ENCODE measurements at regions not wholly inside any gene's neighbourhood (a gene's known extent, or its start where the extent isn't known, plus 50 kb on each side); places are given as distances from the start of the nearest gene placed in this dataset.

DNA sequence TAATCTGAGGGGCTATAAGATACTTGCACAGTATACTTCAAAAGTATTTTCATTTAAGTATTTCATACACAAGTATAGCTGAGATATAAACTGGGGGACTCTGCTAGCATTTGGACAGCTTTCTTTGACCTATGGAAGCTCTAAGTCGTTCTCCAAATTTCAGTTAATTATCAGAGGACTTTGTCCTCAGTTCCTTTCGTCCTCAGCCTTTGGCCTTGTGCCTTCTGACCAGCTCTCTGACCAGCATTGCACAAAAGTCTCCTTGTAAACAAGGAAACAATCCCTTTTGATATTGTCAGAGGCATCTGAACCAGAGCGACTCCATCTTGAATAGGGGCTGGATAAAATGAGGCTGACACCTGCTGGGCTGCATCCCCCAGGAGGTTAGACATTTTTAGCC lies 464.0 kb upstream of the FAM241A start:
- DNase-seq, result no peak

DNA sequence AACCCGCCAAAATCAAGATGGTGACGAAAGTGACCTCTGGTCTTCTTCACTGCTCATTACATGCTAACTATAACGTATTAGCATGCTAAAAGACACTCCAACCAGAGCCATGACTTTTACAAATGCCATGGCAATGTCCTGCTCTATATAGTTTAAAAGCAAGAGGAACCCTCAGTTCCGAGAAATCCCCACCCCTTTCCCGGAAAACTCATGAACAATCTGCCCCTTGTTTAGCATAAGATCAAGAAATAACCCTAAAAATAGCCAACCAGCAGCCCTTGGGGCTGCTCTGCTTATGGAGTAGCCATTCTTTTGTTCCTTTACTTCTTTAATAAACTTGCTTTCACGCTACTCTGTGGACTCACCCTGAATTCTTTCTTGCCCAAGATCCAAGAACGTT lies 463.5 kb upstream of the FAM241A start:
- no peak for DNase-seq

DNA sequence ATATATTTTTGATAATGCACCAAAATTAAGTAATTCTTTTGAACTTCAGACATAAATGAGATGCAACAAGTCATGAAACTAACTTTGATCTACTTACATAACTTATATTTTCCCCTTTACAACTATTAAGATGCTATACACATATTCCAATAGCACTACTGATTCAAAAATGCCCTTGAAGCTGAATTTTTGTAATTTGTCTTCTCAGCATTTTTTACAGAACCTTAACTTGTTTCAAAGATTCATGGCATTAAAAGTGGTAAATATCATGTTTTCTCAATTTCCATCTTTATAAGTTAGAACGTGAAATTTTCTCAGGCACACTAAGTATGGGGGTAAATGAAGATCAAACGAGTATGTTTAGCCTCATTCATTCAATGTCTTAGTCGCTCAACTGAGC lies 460.0 kb upstream of the FAM241A start:
- no peak for DNase-seq

DNA sequence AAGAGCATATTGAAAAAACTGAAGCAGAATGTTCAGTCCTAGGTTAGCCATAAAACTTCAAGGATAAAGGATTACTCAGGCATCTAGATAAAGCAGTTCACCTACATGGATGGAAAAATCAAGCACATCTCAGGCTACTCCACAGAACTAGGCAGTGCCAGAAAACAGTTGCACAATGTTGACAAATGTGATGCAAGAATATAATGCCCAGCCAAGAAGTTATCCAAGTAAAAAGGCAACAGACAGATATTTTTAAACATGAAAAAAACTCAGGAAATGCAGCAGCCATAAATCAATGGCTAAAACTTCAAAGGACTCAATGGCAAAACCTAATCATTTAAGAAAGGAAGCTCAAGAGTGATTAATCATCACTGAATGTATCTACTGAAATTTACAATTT lies 456.0 kb upstream of the FAM241A start:
- no peak for DNase-seq

DNA sequence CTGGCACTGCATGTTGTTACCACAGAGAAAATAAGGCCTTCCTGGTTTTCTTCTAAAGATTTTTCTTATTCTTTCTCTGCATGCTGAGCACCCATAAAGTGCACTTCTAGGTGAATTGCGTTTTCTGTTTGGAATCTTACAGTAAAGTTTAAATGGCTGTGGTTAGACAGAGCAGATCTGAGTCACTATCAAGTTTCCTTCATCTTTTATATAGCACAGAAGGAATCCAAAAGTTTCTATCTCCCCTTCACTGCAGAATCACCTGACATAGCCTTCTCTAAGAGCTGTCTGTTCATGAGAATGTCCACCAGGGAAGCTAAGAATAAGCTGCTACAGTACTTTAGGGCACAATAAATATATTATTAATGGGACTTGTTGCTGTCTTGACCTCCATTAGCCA lies 455.5 kb upstream of the FAM241A start:
- DNase-seq, result no peak

DNA sequence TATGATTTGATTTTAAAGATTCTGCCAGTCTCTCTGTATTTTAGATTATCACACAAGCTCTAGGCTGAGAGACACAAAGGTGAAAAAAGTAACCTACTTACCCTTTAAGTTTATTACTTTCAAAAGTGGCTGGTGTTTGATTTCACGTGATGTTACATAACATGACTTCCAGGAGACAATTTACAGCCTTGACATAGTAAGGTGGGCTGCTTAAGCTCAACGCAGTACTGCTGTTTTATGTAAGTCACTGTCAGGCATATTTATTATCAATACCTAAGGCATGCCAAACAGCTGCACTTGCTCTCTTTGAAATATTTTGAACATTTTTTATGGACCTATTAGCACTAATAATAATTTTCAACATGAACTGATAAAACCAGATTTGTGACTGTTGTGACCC lies 451.5 kb upstream of the FAM241A start:
- DNase-seq, result no peak

DNA sequence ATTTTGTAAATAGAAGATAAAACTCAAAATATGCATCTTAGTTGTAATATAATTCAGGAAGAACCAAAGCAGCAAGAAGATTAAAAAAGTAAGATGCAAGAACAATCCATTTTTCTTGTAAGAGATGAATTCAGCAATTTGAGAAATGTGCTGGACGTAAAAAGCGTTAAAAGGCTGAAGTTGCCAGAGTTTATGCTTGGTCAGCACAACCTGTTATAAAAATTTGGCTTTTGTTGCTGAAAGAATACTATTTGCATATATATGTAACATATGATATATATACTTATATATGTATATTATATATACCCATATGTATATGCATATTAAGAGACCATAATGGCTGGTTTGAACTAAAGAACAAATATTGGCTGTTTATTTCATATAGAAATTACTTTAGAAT lies 449.6 kb upstream of the FAM241A start:
- DNase-seq, result no peak

DNA sequence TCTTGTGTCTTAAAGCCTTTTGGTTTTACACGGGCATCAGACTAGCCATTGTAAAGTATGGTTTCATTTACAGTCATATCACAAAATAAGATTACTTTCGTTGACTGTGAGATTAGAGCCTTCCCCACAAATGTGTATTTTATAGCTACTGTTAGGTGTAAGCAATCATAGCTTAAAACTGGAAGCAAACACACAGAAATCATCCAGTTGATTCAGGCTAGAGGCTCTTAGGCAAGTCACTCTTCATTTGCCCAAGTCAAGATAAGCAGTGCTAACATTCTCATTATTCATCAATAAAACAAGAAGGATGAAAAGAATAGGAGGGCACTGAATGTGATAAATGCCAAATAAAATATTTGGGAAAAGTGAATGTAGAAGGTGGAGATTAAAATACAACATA lies 448.7 kb upstream of the FAM241A start:
- DNase-seq, result no peak

DNA sequence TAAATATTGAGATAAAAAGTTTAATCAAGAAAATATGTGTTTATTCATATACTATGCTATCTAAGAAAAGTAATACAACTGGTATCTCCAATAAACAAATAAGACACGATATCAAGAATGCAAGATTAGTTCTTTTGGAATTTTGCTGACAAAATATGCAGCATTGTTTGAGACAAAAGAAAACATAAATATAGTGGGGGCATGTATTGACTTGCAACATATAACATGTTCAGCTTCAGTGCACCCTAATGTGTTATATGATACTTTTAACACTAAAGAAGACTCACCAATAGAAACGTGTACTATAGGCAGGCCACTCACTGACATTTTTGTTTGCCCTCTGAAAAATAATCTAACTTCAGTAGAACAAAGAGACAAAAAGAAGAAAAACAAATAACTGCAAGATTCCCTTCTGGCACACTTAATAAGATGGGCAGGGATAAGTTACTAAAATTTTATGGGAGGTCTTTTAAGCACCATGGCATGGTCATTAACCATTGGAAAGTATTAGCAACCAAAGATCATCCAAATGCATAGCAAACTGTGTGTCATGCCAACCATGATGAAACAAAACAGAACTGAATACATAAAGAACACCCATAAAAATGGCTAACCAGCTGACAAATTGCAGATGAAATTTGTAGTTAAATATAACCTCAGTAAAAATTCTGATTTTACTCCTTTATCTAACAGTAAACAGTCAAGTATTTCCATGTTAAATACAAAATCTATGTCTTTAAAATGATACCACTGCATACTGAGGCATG lies 447.9 kb upstream of the FAM241A start:
- DNase-seq, result no peak

DNA sequence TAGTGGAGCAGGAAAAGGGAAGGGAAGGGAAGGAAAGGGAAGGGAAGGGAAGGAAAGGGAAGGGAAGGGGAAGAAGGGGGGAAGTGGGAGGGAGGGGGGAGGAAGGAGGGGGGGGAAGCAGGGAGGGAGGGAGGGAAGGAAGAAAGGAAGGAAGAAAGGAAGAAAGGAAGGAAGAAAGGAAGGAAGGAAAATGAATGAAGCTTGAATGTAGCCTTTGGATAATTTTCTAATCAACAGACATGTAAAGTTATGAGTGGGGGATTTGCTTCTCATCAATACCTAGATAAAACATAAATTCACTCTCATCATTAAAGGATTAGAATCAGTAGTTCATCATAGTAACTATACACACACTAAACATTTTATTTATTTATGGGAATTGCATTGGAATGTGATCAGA lies 446.9 kb upstream of the FAM241A start:
- DNase-seq, result no peak

DNA sequence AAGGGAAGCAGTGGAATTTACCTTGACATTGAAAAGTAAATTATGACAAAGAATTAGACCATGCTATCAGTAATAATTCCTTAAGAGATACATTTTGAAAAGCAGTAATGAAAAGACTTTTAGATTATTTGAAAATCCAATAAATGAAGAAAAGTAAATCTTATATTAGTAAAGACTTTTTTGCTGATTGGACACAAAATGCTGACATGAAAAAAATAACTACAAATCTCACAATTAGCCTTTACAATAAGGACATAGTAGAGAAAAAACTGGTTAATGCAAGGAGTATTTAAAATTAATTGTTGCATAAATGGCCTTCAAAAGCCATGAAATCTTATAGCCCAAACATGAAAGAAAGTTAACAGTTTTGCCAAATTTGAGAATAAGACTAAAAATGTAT lies 446.1 kb upstream of the FAM241A start:
- no peak for DNase-seq

DNA sequence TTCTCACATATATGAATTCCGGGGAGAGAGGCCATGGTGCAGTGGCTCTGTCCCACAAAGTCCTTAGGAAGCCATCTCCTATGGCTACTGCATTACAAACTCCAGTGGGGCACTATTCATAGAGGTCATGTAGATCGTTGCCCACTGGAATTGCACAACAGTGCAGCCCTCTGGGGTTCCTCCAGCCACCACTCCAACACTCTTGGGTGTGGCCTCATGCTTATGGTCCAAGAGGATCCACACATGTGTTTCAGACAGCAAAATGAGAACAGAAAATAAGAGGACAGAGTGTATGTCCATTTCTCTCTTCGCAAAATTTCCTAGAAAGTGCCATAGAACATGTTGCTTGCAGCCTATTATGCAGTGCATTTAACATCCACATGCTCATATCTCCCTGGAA lies 444.2 kb upstream of the FAM241A start:
- DNase-seq, result no peak

DNA sequence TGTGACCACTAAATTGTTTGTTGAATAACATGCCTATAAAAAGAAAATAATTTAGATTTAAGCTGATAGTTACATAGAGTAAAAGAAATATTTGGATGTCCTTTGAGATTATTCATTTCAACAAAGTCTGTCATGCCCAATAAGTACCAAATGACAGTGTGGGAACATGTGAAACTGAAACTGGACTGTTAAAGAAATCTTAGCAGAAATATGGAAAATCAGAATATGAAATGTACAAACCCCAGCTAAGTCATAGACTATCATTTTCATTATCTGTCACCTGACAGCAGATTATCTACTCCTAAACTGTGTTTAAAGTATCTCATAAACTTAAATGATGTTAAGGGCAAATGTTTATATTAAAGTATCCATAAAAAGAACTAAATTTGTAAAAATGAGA lies 437.8 kb upstream of the FAM241A start:
- DNase-seq, result no peak

DNA sequence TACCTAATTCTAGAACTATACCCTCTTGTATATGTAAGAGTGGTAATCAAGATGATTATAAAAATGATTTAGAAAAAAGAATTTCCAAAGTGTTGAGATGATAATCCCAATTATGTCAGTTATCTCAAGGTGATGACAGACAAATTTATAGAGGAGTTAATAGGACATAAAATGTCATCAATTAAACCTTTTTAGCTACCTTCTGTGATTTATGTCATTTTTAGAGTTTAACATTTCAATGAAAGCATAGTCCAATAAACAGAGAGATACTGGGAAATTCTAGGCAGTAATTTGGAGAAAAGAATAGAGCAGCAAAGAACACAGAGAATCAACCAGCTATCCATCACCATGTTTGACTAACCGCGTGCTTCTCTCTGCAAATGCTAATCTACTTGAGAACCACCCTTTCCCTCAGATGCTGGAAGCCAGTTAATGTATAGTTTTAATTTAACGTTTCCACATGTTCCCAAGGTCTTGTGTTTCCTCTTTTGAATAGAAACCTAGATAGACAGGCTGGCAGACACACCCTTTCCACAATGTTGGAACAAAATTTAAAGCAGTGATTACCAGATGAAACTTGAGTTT lies 433.1 kb upstream of the FAM241A start:
- no peak for DNase-seq

DNA sequence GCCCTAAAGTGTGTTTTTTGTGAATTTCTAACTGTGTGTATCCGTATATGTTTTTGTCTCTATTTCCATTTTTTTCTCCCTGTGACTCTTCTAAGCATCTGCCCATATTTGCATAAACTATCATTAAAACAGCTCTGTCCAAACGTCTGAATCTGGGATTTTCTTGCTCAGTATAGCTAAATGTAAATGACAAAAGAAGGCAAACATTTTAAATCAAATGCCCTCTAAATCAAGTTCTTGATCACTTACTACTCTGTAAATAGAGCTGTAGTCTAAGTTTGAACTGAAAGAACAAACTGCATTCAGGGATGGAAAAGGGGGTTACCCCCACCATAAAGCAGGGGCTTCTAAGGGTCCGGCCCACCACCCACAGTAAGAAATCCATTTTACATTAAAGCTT lies 432.0 kb upstream of the FAM241A start:
- no peak for DNase-seq

DNA sequence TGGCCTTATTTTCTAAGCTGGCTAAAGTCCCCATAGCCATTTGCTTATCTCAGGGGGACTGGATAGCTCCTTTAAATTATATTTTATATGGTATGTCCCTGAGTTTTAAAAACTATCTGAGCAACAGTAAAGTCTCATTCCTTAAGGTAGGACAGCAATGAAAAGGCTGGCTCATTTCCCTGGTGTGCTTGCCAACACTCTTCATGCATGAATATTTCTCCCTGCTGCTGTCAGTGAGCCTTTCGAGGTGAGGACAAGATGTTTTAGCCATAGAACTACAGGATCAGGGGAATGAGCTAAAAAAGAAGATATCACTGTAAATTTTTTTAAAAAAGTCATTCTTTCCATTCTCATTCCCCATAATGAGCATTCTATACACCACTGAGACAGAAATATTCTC lies 427.3 kb upstream of the FAM241A start:
- DNase-seq, result no peak

DNA sequence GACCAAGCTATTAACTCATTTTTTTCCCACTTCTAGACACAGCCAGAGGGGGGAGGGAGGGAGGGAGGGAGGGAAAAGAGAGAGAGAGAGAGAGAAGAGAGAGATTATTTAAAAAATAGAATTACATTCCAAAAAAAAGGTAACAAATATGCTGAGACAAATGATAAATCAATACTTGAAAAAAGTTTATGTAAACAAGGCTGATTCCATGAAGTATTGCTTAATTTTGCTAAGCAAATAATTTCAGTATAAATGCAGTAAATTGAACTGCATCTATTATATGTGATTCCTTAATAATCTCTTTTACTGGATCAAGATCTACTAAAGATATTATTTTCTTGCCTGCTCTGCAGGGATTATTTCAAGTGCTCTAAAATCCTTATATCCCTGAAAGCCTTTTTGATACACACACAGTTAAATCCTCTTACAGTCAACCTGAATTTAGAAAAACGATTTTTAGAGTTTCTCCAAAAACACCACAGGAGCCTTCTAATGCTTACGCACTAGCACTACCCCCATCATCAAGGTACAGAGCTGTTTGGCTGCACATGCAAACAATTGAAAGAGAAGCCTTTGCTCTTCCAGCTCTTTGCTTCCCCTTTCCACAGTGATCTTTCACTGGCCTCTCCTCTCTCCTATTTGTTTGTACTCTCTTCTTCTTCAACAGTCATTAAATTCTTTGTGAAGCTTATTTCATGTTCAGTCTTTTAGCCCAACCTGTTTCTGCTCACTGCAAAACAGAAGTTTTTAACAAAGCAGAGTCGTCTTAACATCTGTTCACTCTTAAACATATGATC lies 426.3 kb upstream of the FAM241A start:
- DNase-seq, result no peak

DNA sequence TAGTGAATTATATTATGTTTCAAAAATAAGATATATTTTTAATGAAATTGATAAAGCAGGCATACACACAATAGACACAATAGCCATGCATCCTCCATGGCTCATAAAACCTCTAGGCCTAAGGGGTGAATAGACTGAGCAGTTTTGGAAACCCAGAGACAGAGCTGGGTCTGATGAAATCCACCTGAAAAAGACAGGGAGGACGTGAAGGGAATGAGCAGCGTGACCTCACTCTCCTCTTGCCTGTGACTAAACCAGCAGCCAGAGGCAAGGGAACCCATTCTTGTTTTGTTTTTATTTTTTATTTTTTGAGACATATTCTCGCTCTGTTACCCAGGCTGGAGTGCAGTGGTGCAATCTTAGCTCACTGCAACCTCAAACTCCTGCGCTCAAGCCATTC lies 424.4 kb upstream of the FAM241A start:
- DNase-seq, result no peak

DNA sequence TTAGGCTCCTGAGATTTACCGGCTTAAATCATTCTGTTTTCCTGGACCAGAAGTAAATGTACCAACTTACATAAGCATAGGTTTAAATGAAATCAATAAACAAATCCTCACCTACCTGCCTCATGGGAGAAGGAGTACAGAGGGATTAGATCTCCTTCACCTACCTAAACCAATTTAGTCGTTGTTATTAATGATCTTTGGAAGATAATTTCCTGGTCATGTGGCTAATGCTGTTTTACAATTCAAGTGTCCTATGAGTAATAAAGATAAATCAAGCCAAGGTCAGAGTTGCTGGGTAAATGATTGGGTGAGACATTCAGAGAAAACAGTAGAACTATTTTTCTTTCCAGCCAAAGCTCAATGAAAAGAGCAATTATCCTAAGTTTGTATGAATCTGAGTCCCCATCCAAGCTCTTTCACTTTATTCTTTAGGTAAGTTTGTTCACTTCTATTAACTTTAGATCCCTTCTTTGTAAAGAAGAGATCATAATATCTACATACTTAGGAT lies 423.0 kb upstream of the FAM241A start:
- DNase-seq, result no peak

DNA sequence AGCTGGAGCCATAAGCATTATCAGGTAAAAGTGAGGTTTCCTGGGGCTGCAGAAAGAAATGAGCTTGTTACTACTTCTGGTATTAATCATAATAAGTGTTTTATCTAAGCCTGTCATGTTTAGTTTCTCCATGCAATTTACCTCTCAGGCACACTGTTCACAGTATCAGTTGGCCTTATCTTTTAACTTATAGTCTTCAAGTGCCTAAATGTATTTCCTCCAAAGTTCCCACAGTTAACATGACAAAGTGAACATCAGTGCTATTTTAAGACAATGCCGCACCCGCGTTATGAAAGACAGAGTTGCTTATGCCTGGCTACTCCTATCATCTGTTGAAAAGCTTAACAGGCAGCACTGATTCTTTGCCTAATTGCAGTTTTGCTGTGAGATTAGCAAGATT lies 408.7 kb upstream of the FAM241A start:
- no peak for DNase-seq

DNA sequence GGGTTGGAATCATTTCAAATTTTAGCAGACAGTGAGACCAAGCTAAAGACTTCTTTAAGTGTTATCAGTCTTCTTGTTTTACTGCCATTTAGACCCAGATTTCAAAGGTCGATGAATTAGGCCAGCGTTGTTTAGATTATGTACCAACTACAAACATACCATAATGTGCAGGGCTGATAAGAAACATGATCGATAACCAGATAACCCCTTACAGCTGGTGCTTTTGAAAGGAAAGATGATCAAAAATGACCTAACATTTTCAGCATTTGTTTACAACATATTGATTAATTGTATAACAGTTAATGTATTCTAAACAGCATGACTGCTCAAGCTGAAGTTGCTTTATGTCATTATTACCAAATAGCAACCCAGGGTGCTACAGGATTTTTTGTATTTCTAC lies 400.4 kb upstream of the FAM241A start:
- no peak for DNase-seq

DNA sequence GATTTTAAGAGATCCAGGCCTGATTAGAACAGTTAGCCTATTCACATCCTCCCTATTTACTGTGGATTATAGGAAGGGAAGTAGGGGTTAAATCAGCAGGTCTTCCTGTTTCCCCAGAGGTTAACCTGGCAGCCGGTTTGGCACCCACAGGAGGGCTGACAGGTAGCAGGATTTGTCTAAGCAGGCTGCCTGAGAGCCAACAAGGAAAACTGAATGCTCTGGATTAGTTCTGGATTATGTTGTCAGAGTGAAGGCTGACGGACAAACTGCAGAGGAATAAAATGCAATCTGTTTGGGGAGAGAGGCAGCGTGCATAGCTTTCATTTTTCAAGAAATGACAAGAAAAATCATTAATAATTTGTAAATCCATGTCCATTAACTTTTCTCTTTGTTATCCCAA lies 397.1 kb upstream of the FAM241A start:
- DNase-seq, result no peak

DNA sequence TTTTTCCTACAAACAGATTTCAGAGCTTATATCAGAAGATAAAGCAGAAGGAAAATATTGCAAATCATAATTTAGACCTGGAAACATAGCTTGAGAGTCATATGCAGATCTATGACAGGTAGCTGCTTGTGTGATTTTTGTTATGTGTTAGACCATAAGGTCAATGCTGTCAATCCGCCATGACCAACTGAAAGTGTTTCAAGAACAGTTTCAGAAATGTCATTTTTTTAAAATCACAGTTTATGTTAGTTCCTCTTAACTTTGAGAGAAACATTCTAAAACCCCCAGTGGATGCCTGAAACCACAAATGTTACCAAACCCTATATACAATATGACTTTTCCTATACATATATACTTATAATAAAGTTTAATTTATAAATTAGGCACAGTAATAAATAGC lies 391.3 kb upstream of the FAM241A start:
- no peak for DNase-seq

DNA sequence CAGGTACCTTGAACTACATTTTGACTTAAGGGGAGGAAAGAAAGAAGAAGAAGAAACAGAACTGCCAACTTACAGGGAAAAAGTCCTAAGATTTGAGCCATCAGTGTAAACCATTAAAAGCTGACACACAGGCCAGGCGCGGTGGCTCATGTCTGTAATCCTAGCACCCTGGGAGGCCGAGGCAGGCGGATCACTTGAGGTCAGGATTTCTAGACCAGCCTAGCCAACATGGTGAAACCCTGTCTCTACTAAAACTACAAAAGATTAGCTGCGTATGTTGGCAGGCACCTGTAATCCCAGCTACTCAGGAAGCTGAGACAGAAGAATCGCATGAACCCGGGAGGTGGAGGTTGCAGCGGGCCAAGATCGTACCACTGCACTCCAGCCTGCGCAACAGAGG lies 389.7 kb upstream of the FAM241A start:
- DNase-seq, result no peak
